Activated CD8-positive, alpha-beta memory T cell treated with anti-CD3 and anti-CD28 coated beads, Interleukin-2, amount 50 U/mL, for 24 hours (primary cell): ENCODE measurements at regions not wholly inside any gene's neighbourhood (a gene's known extent, or its start where the extent isn't known, plus 50 kb on each side); places are given as distances from the start of the nearest gene placed in this dataset.

ENCODE experiments used
- DNase-seq: peaks from one replicate; pipeline ENCODE4 v3.0.0-alpha.2; 2020; ENCODE audit errors: extremely low read depth

DNA sequence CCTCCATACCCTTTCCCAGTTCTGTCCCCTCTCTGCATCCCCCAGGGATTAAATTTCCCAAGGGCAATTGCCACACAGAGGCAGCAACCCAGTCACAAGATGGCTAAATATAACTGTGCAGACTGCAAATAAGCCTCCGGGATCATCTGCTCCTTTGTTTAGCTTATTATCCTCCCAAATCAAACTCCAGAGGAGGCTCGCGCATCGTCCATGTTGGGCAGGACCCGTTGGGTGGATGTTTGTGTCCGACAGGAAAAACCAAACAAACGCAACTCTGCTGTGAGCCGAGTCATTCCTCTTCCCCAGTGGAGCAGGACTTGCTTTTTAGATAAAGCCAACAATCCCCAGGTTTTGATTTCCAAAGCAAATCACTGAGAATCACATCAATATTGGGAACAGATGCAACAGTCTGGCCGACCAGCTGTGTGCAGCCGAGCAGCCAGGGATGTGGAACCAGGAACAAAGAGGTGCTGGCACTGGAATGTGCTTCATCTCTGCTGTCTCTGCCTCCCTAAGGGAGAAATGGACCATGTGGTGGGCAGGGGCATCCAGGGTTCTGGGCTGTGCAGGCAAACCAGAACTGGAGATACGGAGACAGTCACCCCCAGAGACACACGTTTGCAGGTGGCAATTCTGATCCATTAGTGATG, 89.8 kb downstream of the PTTG1 start:
- DNase-seq: no peak
